Stimulated activated CD4-positive, alpha-beta T cell treated with anti-CD3 and anti-CD28 coated beads, Interleukin-4, amount 100 ng/mL, for 24 hours (primary cell): ENCODE measurements at regions not wholly inside any gene's neighbourhood (a gene's known extent, or its start where the extent isn't known, plus 50 kb on each side); places are given as distances from the start of the nearest gene placed in this dataset.
"Not testable (repeated sequence)": the region's sequence is repeated elsewhere in the genome, so short reads cannot be mapped to it uniquely, and the experiment has no call there.

Experiments used
- DNase-seq: peaks from one replicate; pipeline ENCODE4 v3.0.0-alpha.2; 2020

DNA sequence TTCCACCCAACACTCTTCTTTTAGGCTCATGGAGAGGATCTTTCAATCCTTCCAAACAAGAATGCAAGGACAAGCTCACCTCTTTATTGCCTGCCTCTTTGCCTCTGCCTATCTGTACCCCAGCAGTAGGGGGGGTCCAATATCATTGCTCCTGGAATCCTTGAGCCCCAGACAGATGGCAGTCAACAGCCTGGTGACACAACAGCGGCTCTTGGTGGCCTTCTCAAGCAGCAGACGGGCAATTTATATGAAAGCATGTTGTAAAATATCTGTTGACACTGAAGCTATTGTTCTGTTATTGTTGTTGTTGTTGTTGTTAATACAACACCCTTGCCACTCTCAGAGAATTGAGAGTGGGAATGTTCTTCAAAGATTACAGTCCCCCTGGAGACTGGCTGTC lies 480.0 kb upstream of the CADM1 start:
- no peak for DNase-seq

DNA sequence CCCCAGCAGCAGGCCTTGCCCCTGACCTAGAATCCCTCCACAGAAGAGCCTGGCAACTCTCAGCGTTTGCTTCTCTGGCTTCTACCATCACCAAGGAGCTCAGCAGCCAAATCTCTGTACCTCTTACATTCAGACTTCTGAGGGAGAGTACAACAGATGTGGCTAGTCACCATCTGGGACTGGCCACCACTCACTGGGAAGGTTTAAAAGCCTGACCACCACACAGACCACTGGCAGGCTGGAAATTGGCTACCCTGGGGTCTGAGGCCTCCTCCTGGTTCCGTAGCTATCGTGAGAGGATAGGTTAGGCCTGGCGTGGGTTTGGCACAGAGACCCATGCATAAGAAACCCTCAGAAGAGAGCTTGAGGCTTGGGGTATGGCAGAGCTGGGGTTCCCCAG lies 478.5 kb upstream of the CADM1 start:
- DNase-seq: no peak

DNA sequence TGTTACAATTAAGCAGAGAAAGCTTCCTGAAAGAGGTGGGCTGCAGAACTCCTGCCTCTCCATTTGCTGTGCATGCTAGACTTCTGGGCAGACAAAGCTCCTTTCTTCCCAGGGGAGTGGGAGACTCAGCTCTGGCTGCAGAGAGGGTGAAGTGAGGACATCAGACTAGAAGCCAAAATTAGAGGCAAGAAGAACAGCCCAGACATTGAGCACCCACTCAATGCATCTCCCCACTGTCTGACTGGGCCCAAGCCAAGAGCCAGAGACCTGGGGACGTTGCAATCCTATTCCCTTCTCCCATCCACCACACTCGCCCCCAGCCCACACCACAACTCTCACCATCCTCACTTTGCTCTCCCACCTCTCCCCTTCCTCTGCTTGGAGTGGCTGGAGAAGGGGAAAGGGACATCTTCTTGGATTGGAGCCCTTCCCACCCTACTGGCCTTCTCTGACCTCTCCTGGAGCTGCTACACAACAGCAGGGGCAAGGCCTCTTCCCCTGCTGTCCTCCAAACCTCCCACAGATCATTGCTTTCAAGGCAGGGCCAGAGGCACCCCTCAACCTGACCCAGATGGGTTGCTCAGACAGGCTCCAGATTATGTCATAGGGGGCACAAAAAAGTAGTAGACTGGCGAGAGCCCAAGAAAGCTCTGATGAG lies 477.7 kb upstream of the CADM1 start:
- no peak for DNase-seq

DNA sequence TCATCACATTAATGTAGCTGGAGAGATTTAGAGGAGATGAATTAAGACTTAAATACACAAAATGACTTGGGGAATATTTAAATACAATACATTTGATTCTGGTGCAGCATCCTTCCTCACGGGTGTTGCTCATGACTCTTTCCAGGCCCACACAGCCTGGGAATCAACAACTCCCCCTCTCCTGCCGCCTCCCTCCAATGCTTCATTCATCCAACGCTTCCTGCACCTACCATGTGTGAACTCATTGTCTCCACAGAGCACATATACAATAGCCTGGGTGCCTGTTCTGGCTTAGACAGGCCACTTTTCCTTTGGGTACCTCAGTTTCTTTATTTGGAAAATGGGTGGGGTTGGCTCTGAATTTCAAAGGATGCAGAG lies 476.9 kb upstream of the CADM1 start:
- DNase-seq: no peak

DNA sequence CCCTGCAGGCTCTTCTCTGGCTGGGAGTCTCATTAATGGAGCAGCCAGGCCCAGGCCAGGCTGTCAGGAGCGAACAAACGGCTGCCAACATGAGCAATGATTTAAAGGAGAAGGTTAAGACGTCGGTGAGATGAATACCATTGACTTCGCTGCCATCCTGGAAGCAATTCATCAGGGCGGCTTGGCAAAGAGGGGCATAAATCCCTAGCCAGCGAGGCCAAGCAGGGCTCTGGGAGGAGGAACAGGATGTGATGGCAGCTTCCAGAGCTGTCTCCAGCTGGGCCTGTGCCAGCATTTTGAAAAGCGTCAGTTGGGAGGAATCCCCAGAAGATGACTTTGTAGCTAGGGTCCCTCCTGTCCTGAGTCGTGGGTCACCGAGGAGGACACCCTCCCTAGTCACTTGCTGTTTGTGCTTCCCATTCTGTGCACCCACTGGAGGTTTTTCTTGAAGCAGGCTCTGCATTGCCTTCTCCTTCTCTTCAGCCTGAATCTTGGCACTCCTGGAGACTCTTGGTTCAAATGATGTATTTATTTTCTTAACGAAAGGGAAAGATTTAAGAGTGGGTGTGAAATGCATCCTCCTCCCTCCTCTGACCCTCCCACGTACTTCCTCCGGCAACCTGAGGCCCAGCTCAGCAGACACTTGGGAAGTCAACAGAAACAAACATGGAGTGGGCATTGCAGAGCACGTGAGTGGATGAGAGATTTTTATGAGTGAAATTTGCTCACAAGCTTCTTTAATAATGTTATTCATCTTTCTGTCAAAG lies 476.3 kb upstream of the CADM1 start:
- no peak for DNase-seq

DNA sequence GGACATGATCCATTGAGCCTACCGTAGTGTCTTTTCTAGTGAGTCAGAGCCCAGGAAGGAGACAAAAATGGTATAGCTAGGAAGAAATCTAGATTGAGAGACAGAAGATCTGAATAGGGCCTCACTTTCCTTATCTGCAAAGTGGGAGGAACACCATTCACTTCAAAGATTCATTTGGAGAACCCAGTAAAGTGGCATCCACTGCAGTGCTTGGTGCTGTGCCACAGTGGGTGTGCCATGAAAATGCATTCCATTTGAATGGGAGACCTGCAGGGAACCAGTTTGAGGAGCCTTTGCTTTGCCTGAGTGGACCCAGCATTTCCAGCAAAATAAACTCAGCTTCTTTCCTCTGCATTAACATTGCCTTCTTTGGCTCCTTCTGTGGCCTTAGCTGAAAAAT lies 470.5 kb upstream of the CADM1 start:
- no peak for DNase-seq

DNA sequence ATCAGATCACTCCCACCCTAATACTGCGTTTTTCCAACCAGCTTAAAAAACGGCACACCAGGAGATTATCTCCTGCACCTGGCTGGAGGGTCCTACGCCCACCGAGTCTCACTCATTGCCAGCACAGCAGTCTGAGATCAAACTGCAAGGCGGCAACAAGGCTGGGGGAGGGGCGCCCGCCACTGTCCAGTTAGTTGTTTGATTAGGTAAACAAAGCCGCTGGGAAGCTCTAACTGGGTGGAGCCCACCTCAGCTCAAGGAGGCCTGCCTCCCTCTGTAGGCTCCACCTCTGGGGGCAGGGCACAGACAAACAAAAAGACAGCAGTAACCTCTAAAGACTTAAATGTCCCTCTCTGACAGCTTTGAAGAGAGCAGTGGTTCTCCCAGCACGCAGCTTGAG lies 463.0 kb upstream of the CADM1 start:
- not testable (repeated sequence) for DNase-seq

DNA sequence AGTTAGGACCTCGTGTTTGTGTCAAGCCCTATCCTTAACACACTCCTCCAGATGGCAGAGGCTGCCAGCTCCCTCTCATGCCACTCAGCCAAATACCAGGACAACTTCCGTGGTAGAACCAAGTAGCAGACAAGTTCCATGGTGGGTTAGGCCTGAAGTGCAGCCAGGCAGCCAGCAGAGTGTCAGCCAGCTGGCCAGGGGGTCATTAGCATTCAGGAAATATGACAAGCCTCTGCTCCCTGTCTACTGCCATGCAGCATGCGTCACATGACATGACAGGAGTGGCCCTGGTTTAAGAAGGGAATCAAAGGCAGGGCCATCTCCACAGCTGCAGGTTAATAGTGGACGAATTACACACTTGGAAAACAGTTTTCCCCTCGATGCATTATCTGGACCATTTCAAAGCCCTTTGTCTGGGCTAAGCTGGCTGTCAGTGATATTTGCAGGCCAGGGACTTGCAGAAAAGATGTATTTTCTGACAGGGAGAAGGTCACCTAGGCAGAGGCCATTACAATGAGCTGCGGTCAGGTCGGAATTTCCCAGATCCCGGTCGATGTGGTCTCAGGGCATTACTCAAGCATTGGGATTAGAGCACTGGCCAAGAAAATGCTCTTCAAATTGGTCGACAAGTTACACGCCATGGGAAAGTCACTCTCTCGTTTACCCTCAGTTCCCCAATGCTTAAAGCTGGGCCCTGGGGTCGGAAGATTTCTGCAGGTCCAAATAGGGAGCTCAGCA lies 461.7 kb upstream of the CADM1 start:
- no peak for DNase-seq

DNA sequence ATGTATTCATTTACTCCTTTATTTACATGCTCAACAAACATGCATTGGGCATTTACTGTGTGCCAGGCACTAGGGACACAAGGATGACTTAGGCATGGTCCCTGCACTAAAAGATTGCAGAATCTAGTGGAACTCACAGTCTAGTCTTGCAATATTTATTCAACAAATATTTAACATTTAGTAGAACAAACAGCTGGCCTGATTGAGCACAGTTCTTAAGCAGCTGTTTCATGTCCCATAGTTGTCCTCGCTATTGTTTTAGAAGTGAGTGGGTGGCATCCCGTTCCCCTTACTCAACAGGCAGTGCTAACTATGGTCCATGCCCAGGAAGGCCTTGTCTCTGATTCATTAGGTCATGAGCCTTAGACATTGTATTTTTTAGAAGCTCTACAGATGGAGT lies 459.9 kb upstream of the CADM1 start:
- DNase-seq: no peak

DNA sequence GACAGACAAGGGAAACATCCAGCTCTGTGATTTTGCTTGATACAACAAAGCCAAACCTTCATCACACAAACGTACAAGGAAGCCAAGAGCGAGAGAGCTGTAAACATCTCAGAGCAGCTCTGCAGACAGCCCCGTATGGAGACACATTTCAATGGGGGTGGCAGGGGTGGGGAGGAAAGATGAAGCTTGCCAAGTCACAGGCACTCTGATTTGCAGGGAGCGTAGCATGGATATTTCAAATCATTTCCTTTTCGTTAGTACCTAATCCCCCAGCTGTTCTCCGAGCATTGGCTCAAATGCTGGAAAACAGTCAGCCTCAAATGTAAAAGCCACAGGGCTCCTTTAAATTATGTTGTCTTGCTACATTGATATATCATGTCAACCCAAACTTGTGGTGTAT lies 458.9 kb upstream of the CADM1 start:
- DNase-seq: no peak

DNA sequence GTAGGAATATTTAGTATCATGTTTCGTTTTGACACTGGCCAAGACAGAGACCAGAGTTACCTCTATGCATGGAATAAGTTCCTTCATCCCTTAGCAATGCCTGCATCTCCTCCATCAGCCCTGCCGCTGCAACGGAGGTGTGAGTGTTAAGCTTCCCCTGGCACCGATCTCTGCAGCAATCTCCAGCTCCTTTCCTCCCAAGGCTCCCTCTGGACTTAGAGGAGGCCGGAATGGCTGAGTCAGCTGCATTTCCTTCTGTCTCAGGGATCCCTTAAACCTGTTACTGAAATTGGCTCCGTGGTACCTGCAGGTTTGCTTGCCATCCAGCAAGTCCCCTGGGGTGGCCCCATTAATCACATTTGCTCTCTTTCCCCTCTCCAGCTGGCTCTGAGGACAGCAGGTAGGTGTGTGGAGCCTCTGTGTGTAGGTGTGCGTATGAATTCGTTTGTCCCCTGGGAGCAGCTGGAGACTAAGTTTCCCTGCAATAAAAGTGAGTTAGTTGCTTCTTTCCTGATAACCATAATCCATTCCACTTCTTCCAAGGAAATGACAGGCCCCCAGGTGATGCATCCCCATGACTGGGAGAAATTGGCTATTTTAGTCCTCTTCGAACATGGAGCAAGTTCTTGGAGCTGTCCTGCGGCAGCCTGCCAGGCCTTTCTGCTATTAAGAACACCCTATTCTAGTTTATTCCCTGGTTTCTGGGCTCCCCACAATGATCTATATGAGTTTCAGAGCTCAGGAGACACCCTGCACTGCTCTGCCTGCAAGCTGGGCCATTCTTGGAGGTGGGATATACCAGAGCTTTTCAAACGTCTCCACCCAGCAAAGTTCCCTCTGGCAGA lies 457.2 kb upstream of the CADM1 start:
- no peak for DNase-seq

DNA sequence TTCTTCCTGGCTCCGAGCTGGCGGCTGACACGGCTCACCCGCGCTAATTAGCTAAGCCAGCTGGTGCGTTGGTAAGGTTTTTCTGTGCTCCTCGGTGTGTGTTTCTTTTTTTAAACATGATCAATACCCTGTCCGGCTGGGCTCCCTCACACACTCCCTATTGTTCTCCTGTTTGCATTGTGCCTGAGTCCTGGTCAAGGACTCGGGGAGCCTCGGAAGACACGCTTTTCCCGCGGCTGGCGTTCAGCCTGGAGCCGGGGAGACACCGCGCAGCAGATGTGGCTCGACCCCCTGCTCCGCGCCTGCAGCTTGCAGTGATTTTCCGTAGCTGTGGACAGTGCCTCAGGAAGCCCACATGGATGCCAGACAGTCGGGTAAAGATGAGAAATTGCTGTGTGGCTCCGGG lies 454.9 kb upstream of the CADM1 start:
- DNase-seq: no peak

DNA sequence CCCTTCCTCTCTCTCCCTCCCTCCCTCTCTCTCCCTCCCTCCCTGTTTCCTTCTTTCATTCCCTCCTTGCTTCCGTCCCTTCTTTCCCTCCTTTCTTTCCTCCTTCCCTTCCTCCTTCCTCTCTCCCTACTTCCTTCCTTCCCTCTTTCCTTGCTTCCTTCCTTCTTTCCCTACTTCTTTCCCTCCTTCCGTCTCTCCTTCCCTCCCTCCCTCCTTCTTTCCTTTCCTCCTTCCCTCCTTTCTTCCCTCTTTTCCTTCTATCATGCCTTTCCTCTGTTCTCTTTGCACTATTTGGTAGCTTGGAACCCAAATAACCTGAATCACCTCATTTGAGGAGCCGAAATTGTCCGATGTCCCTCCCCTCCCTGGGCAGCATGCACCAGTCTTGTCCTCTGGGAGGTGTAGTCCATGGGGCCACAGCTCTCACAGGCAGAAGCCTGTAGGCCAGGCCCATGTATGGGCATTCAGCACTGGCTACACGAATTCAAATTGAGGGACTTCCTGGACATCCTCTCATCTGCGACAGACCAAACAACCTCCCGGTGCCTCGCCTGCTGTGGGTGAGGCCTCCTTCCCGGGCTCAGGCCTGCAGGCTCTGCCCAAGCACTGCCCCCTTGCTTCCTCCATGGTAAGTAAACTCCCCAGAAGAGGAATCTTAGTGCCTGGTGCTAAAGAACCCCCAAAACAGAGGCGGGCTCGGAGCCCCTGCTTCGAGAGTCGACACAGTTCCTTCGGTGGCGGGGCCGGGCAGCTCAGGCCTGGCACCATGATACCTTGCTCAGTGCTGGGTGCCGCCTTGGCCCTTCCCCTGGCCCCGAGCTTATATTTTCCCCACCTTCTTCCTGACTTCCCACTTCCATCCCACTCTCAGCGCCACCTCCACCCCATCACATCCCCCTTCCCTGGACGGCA lies 454.1 kb upstream of the CADM1 start:
- no peak for DNase-seq

DNA sequence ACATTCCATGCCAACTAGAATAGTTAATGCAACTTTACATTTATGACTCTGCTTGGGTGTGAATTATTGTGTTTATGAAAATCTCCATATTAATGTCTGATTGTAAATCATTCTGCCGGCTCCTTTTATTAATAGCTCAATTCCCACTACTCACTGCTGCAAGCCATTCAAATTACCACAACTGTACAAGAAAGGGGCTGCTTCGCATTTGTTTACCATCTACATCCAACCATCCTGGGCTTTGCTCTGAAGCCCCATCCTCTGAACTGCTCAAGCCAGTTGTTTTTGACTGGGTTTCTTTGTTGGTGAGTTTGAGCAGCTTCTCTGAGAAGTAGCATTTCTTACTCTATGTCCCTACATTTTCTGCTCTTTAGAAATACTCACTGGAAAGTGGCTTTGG lies 451.6 kb upstream of the CADM1 start:
- no peak for DNase-seq

DNA sequence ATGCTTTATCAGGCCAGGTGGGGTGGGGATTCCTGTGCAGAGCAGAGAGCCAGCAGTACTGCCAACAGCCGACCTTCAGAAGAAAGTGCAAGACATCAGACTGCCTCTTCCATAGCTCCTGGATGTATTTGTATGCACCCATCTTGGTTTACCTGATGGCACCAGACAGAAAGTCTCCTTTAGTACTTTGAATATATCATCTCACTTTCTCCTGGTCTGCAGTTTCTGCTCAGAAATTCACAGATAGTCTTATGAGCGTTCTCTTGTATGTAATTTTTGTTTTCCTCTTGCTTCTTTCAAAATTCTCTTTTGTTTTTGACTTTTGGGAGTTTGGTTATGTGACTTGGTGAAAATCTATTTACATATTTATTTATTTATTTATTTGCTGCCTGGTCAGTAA lies 446.4 kb upstream of the CADM1 start:
- DNase-seq: no peak

DNA sequence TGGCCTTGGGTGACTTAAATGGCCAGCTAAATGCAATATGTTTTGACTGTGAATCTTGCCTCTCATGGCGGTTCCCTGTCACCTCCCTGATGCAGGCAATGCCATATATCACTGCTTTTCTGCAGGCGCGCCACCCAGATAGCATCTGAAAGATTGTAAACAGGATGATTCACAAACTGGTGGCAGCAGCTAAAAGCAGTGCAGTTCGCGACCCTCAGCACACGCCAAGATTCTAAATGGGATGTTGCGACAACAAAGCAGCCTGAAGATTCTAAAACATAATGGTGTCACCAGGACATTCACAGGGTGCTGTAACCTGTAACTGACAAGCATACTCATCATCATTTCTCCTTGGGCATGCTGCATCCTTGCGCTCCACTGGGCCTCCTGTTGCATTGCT lies 440.4 kb upstream of the CADM1 start:
- DNase-seq: no peak

DNA sequence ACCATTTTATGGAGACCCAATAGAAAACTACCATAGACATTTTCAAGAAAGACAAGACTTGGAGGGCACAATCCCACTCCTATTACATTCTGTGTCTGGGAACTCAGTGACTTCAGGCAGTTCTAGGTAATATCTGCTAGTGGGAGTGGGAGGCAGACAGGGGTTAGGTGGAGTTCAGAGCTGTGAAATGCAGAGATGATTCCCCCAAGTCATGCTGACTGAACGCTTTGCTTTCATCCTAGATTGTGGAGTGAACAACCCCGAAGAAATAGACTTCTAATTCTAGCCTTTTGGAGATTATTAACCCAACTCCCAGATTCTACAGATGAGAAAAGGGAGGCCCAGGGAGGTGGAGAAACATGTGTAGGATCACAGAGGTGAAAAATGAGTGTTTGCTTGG lies 437.8 kb upstream of the CADM1 start:
- no peak for DNase-seq

DNA sequence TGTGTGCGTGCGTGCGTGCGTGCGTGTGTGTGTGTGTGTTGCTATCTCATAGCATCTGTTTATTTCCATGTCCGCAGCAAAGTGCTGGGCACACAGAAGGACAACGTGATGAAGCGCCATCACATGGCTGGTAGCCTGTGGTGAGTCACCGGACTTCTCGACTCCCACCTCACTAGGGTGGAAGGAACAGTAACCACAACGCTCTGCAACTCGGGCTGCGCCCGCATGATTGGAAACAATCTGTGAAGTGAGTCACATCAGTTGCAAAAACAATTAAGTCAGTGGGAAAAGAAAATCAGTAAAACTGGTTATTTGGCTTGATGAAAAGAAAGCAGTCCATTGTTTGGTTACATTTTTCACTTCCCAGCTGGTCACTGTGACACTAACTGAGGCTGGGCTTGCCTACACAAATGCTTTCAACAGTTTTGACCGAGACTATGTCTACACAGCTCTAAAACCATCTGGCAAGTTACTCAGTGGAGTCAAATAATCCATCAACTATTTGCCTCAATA lies 437.3 kb upstream of the CADM1 start:
- DNase-seq: no peak

DNA sequence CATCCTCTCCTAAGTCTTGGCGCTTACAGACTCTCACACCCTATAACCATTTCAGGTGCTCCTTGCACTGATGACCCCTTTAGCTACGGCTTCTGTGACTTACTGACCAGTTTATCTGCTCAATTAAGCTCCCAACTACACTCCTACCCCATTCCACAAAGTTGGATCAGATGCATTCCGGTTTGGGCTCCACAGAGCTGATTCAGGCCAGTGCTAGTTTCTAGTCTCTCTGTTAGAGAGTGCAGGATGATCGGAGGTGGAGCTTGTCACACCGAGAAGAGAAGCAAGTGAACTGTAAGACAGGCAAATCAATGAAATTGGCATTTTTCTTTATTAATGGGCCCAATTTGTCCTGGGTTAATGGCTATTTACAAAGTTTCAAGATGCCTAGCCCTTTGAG lies 436.8 kb upstream of the CADM1 start:
- DNase-seq: no peak

DNA sequence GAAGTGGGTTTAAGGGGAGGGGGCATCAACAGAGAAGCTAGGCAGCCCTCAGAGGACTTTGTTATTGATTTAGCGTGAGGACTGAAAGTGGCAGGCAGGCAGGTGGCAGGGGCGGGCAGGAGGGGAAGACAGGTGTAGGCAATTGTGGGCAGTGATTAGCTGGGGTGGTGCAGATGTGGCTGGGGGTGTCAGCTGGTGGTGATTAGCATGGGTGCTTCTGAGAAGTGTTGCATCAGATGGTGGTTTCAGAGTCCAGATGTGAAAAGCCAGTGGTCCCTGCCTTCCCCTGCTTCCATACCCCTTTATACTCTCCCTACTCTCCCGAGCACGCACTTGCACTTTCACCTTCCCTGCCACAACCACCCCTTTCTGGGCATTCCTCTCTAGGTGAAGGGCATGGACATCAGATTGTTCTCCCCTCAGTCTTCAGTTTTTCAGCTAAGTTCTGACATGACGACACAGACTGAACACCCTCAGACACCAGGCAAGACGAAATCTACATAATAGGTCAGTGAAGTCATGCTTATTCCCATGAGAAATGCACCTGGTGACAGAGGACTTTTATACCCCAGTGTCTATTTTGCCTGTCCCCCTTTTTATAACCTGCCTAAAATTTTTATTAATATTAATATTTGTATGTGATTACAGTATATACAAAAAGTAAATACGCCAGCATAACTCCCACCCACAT lies 435.7 kb upstream of the CADM1 start:
- DNase-seq: no peak

DNA sequence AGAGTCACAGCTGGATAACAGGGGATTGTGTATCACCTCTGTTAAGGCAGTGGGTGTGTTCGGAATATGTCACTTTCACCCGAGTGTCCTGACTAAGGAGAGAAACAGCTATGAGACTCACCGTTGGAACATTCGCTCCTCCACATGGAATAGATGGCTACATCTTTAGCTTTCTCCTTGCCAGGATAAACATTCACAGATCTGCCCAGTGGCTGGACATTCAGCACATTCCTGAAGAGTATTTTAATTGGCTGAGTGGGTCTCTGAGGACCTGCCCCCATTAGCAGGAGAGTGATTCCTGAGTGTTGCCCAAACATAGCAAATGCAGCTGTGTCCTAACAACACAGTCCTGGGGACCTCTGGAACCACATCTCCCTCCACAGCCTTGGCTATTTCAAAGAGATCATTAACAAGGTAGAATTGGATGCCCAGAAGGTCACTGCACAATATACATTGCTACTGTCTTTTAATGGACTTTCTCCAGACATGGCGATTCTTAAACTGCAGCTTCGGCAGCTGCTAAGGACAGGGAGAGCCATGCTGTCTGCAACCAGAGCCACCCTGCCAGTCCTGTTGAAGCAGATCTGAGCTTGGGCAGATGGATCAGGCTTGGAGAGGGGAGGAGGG lies 435.0 kb upstream of the CADM1 start:
- DNase-seq: no peak
